Pancreas (tissue), 10 donors: ENCODE measurements at regions not wholly inside any gene's neighbourhood (a gene's known extent, or its start where the extent isn't known, plus 50 kb on each side); places are given as distances from the start of the nearest gene placed in this dataset.

ENCODE experiments used
- ATAC-seq, 4 donors: fragments of 200-7000 bp; cut with Tn5 transposase; one replicate each; pipeline versions ENCODE4 v1.8.0 to v1.9.1; 2020; ENCODE audit warnings: mild to moderate bottlenecking in 4 of 4, moderate library complexity in 4 of 4
- DNase-seq, 6 donors: peaks; one replicate each; pipeline ENCODE4 v3.0.0-alpha.2; 2020
- FAIRE-seq: peaks from 2 replicates; lab custom pipeline; 2012; peaks lifted over from hg19 to GRCh38; lab: Jason Lieb, UNC
- H3K27ac ChIP-seq, 4 donors: fragments of 200-600 bp; sonication (generic); 1 replicate in 3 of 4; 2 replicates in 1 of 4; pipeline versions ENCODE4 v1.5.0 to v1.8.0; 2020
- H3K27me3 ChIP-seq, 4 donors: fragments of 200-600 bp; one replicate each; pipeline ENCODE4 v1.8.0; 2021
- H3K36me3 ChIP-seq, 3 donors: fragments of 200-600 bp; sonication (generic) in 1 of 3; one replicate each; pipeline versions ENCODE4 v1.5.0 to v1.8.0; 2020 to 2021
- H3K4me1 ChIP-seq, 3 donors: fragments of 200-600 bp; one replicate each; pipeline ENCODE4 v1.8.0; 2021
- H3K4me3 ChIP-seq, 4 donors: fragments of 200-600 bp; sonication (generic) in 2 of 4; one replicate each; pipeline versions ENCODE4 v1.5.0 to v1.8.0; 2020 to 2021
- H3K9me3 ChIP-seq, 4 donors: fragments of 200-600 bp; one replicate each; pipeline ENCODE4 v1.8.0; 2021
- WGBS, 2 donors: extraction: QIAGEN DNeasy Blood & Tissue Kit; methylation state at CpG; one replicate each; pipeline ENCODE4 v1.1.7; 2013; 5-methylcytosine and 5-hydroxymethylcytosine counted together
- intact Hi-C, 3 donors: fragments of 100-400 bp; cut with DNase I; formaldehyde crosslinking; loops; one replicate each; pipeline versions ENCODE4 v1.11.1 to v1.14.2; 2022
- TF ChIP-seq, protein P1 (sequence below), 4 donors: fragments of 200-600 bp; sonication (generic) in 3 of 4; IDR thresholded peaks; one replicate each; pipeline versions ENCODE4 v1.5.0 to v1.8.0; 2021; ENCODE audit warnings: antibody characterized with exemption in 4 of 4
- donor health status: healthy with polysubstance abuse.
- donor health status: DM: no; HTN: no; CAD: no; lungs with moderate emphysema.
- donor health status: DM: no; HTN: no; CAD: no.
- donor health status: control.
- donor health status: control.
- donor health status: Bipolar disorder and iron deficiency.
- donor health status: DM: yes; HTN: yes; CAD: no.
- donor health status: DM: no; HTN: no; CAD: no.
- donor health status: DM: no; HTN: no; CAD: no.
- donor health status: DM: yes; HTN: yes; CAD: no.

DNA sequence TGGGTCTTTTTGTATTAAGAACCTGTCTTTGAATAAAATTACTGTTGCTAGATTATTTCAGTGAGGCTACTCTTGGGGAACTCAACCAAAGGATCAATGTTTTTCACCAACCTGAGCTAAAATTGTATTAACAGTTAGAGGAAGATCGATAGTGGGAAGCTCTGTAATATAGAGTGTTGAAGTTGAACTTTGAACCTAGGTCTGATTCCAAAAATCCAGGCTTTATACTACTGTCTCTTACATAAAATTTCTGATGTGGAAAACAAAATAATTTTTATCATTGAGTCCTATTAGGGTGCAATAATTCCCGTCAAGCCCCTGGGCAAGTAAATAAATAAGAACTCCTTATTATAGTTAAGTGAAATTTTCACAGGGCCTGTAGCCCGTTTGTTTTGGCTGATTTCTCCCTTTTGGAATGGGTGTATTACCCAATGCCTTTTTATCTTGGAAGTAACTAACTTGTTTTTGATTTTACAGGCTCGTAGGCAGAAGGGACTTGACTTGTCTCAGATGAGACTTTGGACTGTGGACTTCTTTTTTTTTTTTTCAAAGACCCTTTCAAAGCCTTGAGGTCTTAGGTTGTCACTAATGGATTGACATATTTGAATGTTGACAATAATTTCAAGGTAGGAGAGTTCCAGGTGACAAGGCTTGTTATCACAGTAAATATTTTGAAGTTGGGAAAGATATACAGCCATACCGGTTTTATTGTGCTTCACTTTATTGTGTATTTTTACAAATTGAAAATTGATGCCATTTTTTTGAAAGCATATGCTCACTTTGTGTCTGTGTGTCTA, 276.1 kb downstream of the NFKBIZ start:
- TF ChIP-seq, protein P1, sequence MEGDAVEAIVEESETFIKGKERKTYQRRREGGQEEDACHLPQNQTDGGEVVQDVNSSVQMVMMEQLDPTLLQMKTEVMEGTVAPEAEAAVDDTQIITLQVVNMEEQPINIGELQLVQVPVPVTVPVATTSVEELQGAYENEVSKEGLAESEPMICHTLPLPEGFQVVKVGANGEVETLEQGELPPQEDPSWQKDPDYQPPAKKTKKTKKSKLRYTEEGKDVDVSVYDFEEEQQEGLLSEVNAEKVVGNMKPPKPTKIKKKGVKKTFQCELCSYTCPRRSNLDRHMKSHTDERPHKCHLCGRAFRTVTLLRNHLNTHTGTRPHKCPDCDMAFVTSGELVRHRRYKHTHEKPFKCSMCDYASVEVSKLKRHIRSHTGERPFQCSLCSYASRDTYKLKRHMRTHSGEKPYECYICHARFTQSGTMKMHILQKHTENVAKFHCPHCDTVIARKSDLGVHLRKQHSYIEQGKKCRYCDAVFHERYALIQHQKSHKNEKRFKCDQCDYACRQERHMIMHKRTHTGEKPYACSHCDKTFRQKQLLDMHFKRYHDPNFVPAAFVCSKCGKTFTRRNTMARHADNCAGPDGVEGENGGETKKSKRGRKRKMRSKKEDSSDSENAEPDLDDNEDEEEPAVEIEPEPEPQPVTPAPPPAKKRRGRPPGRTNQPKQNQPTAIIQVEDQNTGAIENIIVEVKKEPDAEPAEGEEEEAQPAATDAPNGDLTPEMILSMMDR (IDR thresholded peaks at IDR 0.05) = no peak
- peaks cover 0 to 17% (median 2%) of the 10 kb centered on the region in 3 donors for H3K4me1 ChIP-seq
- WGBS, 2 donors = 31 to 35% methylated on average over 5 of the region's 5 CpGs
- no peak overlapping the region for H3K4me3 ChIP-seq
- H3K36me3 ChIP-seq = no peaks in the 10 kb centered on the region
- H3K27me3 ChIP-seq = no peaks in the 10 kb centered on the region
- ATAC-seq = peak in 3 of 4 donors; percentile 34 to 59 (median 45)
- intact Hi-C loops = no loop called here
- no peak for FAIRE-seq
- no peak for DNase-seq
- H3K27ac ChIP-seq = no peak overlapping the region
- no peaks in the 10 kb centered on the region for H3K9me3 ChIP-seq

- FAIRE-seq (no peak), DNase-seq (no peak), ATAC-seq (no peak)
- peaks cover 0 to 17% (median 2%) of the 10 kb centered on the region in 3 donors for H3K4me1 ChIP-seq
- no peak overlapping the region for H3K27ac ChIP-seq
- TF ChIP-seq, protein P1 (IDR thresholded peaks at IDR 0.05) = no peak
- no peaks in the 10 kb centered on the region for H3K27me3 ChIP-seq
- H3K36me3 ChIP-seq = no peaks in the 10 kb centered on the region
- no peaks in the 10 kb centered on the region for H3K9me3 ChIP-seq
- intact Hi-C loops = no loop called here
- WGBS, 2 donors = 97 to 98% methylated on average over 1 of the region's 1 CpG
- H3K4me3 ChIP-seq = no peak overlapping the region
Observed at GRCh38 chr3:102125994-102126368, 276.7 kb downstream of the NFKBIZ start.

DNA sequence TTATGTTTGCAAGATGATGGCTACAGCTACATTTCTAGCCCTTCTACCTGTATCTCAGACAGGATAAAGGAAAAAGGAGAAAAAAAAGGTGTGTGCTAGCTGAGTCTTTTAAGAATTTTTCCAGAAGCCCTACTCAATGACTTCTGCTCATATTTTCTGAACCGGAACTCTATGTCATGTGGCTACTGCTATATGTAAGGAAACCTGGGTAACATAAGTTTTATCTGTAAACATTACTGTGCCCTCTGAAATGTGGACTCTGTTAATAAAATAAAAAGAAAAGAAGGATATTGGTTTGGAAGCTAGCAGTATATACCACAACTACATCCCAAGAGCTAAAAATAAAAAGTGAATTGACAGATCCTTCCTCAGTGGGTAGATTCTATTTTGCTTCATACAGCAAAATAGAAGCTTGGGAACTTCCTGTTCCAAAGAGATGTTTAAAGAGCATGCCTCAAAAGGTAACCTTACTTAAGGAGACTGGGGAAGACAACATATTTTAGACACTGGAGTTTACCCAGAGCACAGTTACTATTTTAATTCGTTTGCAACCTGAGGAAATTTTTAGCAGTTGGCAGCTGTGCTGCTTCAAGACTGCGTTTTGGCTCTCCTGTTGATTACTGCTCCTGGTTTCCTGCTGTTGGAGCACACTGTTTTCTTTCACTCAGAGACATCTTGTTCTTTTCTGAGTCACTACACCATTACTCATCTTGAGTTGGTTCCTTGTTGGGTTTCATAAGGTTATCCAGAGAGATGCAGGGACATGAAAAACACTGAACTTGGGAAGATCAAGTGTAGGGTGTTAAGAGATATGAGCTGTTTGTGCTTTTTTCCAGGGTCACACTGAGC, 280.7 kb downstream of the NFKBIZ start:
- H3K27me3 ChIP-seq = no peaks in the 10 kb centered on the region
- peaks cover 0 to 12% (median 2%) of the 10 kb centered on the region in 3 donors for H3K4me1 ChIP-seq
- intact Hi-C loops = no loop called here
- no peaks in the 10 kb centered on the region for H3K9me3 ChIP-seq
- TF ChIP-seq, protein P1 (IDR thresholded peaks at IDR 0.05) = no peak
- no peak overlapping the region for H3K4me3 ChIP-seq
- peak; percentile 46 to 84 (median 78) for ATAC-seq
- H3K36me3 ChIP-seq = no peaks in the 10 kb centered on the region
- FAIRE-seq = peak; percentile 37
- peak overlapping the region in 1 of 4 donors; percentile 12 for H3K27ac ChIP-seq
- WGBS, 2 donors = 46 to 54% methylated on average over 3 of the region's 3 CpGs
- DNase-seq = no peak

DNA sequence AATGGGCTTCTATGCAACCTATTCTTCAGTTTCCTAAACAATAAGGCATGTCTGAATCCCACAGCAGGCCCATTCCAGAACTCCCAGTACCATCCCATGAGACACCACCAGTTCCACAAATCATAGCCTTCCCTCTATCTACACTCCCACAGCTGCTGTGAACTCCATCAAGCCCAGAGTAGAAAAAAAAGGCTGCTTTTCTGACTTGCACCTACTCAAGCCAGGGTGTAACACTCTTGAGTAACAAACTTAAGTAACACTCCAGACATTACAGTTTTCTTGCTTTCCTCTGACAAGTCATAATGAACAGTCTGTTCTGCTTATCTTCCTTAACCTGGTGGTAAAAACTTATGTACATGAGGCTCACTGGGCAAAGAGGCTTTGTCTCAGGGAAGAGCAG, 283.1 kb downstream of the NFKBIZ start:
- no peak overlapping the region for H3K4me3 ChIP-seq
- intact Hi-C loops = no loop called here
- TF ChIP-seq, protein P1 (IDR thresholded peaks at IDR 0.05) = no peak
- peaks cover 0 to 2% (median 0%) of the 10 kb centered on the region in 3 donors for H3K4me1 ChIP-seq
- DNase-seq (no peak), FAIRE-seq (no peak), ATAC-seq (no peak)
- no peaks in the 10 kb centered on the region for H3K9me3 ChIP-seq
- no peaks in the 10 kb centered on the region for H3K36me3 ChIP-seq
- no peak overlapping the region for H3K27ac ChIP-seq
- H3K27me3 ChIP-seq = no peaks in the 10 kb centered on the region
